ENCODE measurements at regions not wholly inside any gene's neighbourhood (a gene's known extent, or its start where the extent isn't known, plus 50 kb on each side); places are given as distances from the start of the nearest gene placed in this dataset.

DNA sequence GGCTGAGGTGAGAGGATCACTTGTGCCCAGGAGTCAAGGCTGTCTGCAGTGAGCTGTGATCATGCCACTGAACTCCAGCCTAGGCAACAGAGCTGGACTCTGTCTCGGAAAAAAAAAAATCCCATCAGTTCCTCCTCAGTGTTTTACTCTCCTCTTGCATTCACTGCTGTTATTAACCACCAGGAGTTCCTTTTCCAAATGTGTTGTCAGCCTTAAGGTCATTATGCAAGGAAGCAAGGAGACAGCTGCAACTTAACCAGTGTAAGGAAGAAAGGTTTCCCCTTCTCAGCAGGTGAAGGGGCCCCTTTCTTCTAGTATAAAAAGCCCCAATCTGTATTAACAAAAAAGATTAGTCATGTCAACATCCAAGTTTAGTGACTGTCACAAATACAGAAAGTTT lies 86.6 kb upstream of the LEP start:
- DNase-seq (ENCODE audit: low read depth in 1 of 2, low spot score in 1 of 2): peak in 1 of 2 experiments; percentile 54
- no peak for TF ChIP-seq POLR2AphosphoS5 (IDR thresholded peaks at IDR 0.05; ENCODE audit: low read depth)
- TF ChIP-seq SPI1 (IDR thresholded peaks at IDR 0.05; ENCODE audit: borderline replicate concordance, low read depth): no peak; the same call in 1 of the 2 replicates
- TF ChIP-seq CTCF (IDR thresholded peaks at IDR 0.05; ENCODE audit: insufficient read depth, low read length): no peak
- TF ChIP-seq GABPA (IDR thresholded peaks at IDR 0.05; ENCODE audit: low read depth): no peak
- TF ChIP-seq, protein P1, sequence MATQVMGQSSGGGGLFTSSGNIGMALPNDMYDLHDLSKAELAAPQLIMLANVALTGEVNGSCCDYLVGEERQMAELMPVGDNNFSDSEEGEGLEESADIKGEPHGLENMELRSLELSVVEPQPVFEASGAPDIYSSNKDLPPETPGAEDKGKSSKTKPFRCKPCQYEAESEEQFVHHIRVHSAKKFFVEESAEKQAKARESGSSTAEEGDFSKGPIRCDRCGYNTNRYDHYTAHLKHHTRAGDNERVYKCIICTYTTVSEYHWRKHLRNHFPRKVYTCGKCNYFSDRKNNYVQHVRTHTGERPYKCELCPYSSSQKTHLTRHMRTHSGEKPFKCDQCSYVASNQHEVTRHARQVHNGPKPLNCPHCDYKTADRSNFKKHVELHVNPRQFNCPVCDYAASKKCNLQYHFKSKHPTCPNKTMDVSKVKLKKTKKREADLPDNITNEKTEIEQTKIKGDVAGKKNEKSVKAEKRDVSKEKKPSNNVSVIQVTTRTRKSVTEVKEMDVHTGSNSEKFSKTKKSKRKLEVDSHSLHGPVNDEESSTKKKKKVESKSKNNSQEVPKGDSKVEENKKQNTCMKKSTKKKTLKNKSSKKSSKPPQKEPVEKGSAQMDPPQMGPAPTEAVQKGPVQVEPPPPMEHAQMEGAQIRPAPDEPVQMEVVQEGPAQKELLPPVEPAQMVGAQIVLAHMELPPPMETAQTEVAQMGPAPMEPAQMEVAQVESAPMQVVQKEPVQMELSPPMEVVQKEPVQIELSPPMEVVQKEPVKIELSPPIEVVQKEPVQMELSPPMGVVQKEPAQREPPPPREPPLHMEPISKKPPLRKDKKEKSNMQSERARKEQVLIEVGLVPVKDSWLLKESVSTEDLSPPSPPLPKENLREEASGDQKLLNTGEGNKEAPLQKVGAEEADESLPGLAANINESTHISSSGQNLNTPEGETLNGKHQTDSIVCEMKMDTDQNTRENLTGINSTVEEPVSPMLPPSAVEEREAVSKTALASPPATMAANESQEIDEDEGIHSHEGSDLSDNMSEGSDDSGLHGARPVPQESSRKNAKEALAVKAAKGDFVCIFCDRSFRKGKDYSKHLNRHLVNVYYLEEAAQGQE (IDR thresholded peaks at IDR 0.05; ENCODE audit: insufficient replicate concordance, low read depth): no peak
- H3K4me3 ChIP-seq (replicated peaks; ENCODE audit: insufficient read depth, low read length): no peak overlapping the region
- H3K27ac ChIP-seq (replicated peaks): no peak overlapping the region
- H3K27me3 ChIP-seq (ENCODE audit: insufficient read depth, poor library complexity, severe bottlenecking): no peaks in the 10 kb centered on the region

DNA sequence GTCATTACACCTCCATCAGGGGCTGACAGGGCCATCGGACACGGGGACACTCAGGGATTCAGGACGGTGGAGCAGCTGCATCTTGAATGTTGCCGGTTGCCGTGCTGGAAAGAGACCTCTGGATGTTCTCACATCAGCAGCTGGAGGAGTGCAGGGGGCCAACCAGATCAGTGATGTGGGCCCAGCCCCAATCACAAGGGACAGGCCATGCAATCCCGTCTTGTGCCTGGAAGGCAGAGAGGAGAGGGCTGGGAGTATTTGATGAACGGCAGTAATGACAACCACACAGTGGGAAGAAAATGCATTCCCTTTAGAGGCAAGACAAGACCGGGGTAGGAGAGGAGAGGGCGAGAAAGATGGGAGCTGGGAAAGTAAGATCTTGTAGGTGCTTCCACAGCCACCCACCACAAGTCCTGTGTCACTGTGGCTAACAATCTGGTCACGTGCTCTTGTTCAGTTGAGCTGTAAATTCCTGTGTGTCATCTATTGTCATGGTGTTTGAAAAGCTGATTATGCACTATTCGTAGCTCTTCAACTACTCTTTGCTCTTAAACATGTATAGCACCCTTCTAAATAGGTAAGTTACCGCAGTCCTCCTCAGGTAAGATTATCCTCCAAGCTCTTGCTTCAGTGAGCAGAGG lies 85.9 kb upstream of the LEP start:
- Histone ChIP-seq H3K4me3 (replicated peaks; ENCODE audit: insufficient read depth, low read length) (no peak overlapping the region), H3K27ac (replicated peaks) (no peak overlapping the region), H3K27me3 (ENCODE audit: insufficient read depth, poor library complexity, severe bottlenecking) (no peaks in the 10 kb centered on the region)
- no peak for DNase-seq (ENCODE audit: low read depth in 1 of 2, low spot score in 1 of 2)
- TF ChIP-seq CTCF (IDR thresholded peaks at IDR 0.05; ENCODE audit: insufficient read depth, low read length) (no peak), GABPA (IDR thresholded peaks at IDR 0.05; ENCODE audit: low read depth) (no peak)

DNA sequence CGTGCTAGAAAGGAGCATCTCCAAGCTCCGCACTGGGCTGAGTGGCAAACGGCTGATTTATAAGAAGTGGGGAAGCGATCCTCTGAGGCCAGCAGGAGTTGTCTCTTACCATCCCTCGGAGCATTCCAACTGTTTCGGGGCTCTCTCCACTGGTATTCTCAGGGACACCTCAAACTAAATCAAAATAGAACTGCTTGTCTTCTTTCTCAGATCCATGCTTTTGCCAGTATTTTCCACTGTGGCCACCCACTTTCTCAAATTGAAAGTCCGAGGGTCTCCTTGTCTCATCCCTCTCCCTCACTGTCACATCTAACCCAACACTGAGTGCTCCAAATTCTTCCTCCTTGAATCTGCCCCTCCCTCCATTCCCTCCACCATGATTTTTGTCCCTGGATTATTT lies 83.2 kb upstream of the LEP start:
- TF ChIP-seq POLR2AphosphoS5 (IDR thresholded peaks at IDR 0.05; ENCODE audit: low read depth): no peak
- TF ChIP-seq CTCF (IDR thresholded peaks at IDR 0.05; ENCODE audit: insufficient read depth, low read length): no peak
- TF ChIP-seq, protein P1 (IDR thresholded peaks at IDR 0.05; ENCODE audit: insufficient replicate concordance, low read depth): no peak
- no peaks in the 10 kb centered on the region for H3K27me3 ChIP-seq (ENCODE audit: insufficient read depth, poor library complexity, severe bottlenecking)
- H3K4me3 ChIP-seq (replicated peaks; ENCODE audit: insufficient read depth, low read length): no peak overlapping the region
- H3K27ac ChIP-seq (replicated peaks): no peak overlapping the region
- no peak for DNase-seq (ENCODE audit: low read depth in 1 of 2, low spot score in 1 of 2)

GRCh38 chr7:128158370-128158769 lies 82.7 kb upstream of the LEP start:
- Histone ChIP-seq H3K27me3 (ENCODE audit: insufficient read depth, poor library complexity, severe bottlenecking) (no peaks in the 10 kb centered on the region), H3K27ac (replicated peaks) (no peak overlapping the region), H3K4me3 (replicated peaks; ENCODE audit: insufficient read depth, low read length) (no peak overlapping the region)
- TF ChIP-seq SPI1 (IDR thresholded peaks at IDR 0.05; ENCODE audit: borderline replicate concordance, low read depth) (no peak), GABPA (IDR thresholded peaks at IDR 0.05; ENCODE audit: low read depth) (no peak), CTCF (IDR thresholded peaks at IDR 0.05; ENCODE audit: insufficient read depth, low read length) (no peak), POLR2AphosphoS5 (IDR thresholded peaks at IDR 0.05; ENCODE audit: low read depth) (no peak)
- TF ChIP-seq, protein P1 (IDR thresholded peaks at IDR 0.05; ENCODE audit: insufficient replicate concordance, low read depth): no peak
- no peak for DNase-seq (ENCODE audit: low read depth in 1 of 2, low spot score in 1 of 2)

Measured in HL-60 (cell line).